K562 (cell line): ENCODE measurements at regions not wholly inside any gene's neighbourhood (a gene's known extent, or its start where the extent isn't known, plus 50 kb on each side); places are given as distances from the start of the nearest gene placed in this dataset.

Source experiments
- CTCF ChIP-seq, 3 experiments: IDR thresholded peaks in 2 of 3; conservative IDR thresholded peaks in 1 of 3; 2 replicates each; pipeline ENCODE4 v1.5.1; 2011 to 2012; ENCODE audit warnings: low read length in 3 of 3, mild to moderate bottlenecking in 3 of 3, control low read depth in 2 of 3, improper control_type of control experiment in 1 of 3, inconsistent platforms in 1 of 3, low read depth in 1 of 3, mixed read lengths in 1 of 3, moderate library complexity in 1 of 3; ENCODE audit not compliant: insufficient read depth in 2 of 3
- TAF1 ChIP-seq: IDR thresholded peaks from 2 replicates; pipeline ENCODE4 v1.6.1; 2011; ENCODE audit warnings: mild to moderate bottlenecking, low read length, moderate library complexity; ENCODE audit not compliant: insufficient read depth, control insufficient read depth, severe bottlenecking; ENCODE audit errors: extremely low read depth
- TBP ChIP-seq: optimal IDR thresholded peaks from 2 replicates; pipeline ENCODE3; 2011; ENCODE audit warnings: low read depth, low read length, improper control_type of control experiment
- ZNF232 ChIP-seq: sonication (generic); formaldehyde crosslinking; IDR thresholded peaks from 2 replicates; pipeline ENCODE4 v1.8.0; 2022; ENCODE audit warnings: mild to moderate bottlenecking, missing genetic modification reagents

- TF ChIP-seq ZNF232 (CRISPR knock-in tag) (no peak), CTCF (IDR thresholded peaks at IDR 0.05 in 2 of 3, conservative IDR thresholded peaks at IDR 0.05 in 1 of 3; ENCODE audit: insufficient read depth in 2 of 3, low read depth in 1 of 3, low read length in 3 of 3) (no peak), TBP (no peak), TAF1 (no peak)
Observed at GRCh38 chr1:80212948-80213347, 1206.4 kb upstream of the ADGRL4 start.
